Stimulated activated CD4-positive, alpha-beta T cell treated with anti-CD3 and anti-CD28 coated beads, Interleukin-4, amount 100 ng/mL, for 4 hours (primary cell): ENCODE measurements at regions not wholly inside any gene's neighbourhood (a gene's known extent, or its start where the extent isn't known, plus 50 kb on each side); places are given as distances from the start of the nearest gene placed in this dataset.

Experiments used
- DNase-seq, 2 experiments: peaks; one replicate each; pipeline ENCODE4 v3.0.0-alpha.2; 2020

- DNase-seq: peak; percentile 12 to 50
Observed at GRCh38 chr19:29263305-29264135, 50.6 kb upstream of the UQCRFS1 start.

DNA sequence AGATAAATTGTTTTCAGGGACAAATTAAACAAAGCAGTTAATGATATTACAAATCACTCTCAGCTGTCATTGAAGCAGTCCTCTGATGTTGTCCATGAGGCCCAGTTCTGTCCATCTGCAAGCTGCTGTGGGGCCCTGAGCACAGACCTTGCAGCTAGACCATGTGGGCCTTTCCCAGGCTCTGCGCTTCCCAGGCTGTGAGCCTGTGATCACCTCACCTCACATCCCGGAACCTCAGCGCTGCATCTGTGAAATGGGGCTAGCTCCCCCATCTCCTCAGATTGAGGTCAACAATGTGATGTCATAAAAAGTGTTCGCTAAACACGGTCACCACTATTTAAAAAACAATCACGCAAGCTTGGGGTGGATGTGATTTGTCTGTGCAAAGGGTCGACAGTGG is 51.9 kb upstream of the UQCRFS1 start:
- no peak for DNase-seq

GRCh38 chr19:29265436-29265835 is 52.5 kb upstream of the UQCRFS1 start:
- DNase-seq: no peak

DNA sequence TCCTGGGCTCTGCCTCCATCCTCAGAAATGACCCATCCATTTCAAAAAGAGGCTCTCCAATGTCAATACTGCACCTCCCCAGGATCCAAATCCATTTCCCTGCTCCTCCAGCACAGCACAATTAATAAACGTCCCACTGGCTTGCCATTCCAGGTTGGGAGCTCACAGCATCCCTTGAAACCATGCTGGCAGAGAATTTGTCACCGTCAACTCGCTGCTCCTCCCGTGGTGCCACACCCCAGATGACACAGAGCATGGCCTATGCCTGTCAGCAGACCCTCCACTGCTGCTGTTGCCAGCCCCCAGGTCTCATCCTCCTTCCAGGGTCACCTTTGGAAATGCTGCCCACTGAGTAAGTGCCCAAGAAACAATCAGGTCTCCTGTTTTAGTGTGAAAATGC is 53.0 kb upstream of the UQCRFS1 start:
- no peak for DNase-seq

- DNase-seq: no peak
Observed at GRCh38 chr19:29266603-29267002, 53.7 kb upstream of the UQCRFS1 start.

GRCh38 chr19:29267701-29268100 is 54.8 kb upstream of the UQCRFS1 start:
- DNase-seq: no peak

- no peak for DNase-seq
Observed at GRCh38 chr19:29268103-29268502, 55.2 kb upstream of the UQCRFS1 start.

GRCh38 chr19:29268721-29269393 is 55.9 kb upstream of the UQCRFS1 start:
- no peak for DNase-seq

DNA sequence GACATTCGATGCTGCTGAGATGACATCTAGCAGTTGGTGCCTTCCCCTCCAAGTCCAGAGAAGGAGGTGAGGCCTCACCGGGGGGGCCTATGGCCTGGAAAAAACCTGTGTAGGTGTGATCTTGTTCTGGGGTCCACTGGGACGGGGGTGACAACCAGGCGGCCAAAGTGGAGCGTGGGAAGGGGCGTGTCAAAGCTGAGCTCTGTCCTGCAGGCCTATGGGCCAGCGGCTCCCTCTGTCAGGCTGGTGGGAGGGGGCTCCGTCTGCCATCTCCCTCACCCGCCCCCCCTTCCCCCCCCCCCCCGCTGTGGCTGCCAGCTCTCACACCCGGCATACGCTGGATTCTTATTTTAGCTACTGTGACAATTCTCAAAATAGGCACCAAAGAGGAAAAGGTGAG is 56.7 kb upstream of the UQCRFS1 start:
- DNase-seq: no peak

- no peak for DNase-seq
Observed at GRCh38 chr19:29271341-29271740, 58.4 kb upstream of the UQCRFS1 start.

GRCh38 chr19:29271911-29272310 is 59.0 kb upstream of the UQCRFS1 start:
- DNase-seq: no peak

- DNase-seq: no peak
Observed at GRCh38 chr19:29273000-29273640, 60.2 kb upstream of the UQCRFS1 start.

DNA sequence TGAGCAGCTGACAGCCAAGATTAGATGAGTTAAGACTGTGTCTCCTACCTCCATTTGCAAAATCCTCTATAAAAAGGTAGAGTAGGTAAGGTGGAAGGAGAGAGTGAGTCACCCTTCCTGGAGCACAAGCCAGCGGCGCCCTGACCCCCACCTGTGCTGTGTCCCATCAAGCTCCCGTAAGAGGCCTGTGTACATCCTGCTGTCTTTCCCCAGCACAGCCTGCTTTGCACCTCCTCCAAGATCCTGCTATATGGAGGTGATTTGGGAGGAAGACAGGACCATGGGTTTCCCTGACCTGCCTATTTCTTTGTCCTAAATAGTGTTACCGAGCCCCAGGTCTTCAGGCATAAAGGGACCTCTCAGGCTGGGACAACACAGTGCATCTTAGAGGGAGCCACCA is 62.3 kb upstream of the UQCRFS1 start:
- no peak for DNase-seq

GRCh38 chr19:29277102-29277501 is 64.2 kb upstream of the UQCRFS1 start:
- DNase-seq: peak in 1 of 2 experiments; percentile 24

DNA sequence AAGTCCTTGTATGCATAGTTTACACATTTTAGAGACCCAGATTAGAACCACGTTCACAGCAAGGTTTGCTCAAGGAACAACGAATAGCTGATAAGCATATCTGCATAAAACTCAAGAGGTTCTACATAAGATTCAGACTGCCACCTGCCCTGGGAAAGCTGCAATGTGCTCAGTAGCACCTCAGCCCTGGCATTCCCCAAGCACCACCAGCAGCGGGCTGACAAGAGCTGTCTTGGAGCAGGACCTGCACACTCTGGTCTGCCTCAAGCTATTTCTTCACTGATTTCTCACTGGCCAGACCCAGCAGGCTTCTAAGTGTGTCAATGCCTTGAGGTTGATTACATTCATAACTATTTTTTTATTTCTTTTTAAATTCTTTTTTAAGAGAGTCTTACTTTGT is 65.8 kb upstream of the UQCRFS1 start:
- no peak for DNase-seq

DNA sequence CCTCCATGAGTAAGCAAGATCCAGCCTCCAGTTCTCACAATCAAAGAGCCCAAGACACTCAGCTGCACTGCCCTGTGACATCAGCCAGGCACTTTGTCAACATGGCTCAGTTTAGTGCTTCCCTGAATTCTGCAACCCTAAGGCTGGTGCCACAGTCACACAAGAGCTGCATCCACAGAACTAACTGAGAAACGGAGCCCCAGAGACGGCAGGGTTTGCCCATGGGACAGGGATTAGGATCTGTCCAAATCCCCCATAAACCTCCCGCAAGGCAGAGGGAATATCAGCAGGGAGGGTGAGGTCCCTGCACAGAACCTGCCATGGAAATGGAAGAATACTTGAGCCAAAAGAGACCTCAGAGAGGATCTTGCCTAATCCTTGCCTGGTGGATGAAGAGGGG is 70.4 kb upstream of the UQCRFS1 start:
- no peak for DNase-seq

- no peak for DNase-seq
Observed at GRCh38 chr19:29285187-29285687, 72.3 kb upstream of the UQCRFS1 start.

DNA sequence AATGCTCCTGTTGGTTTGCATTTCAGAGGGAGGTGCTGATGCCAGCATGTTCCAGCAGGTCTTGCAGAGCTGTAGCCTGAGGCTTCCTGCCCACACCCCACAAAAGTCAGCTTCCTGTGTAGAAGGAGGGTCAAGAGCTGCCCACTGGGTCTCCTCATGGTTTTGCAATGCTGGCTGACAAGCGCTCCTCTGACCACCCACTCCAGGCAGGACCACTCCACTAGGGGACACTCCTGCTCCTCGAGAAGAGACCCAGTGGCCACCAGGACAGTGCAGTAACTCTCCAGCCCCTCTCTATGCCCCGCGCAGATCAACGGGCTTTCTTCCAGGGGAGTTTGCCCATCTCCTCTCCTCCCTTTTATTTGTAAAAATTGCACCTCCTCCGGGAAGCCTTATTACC is 72.9 kb upstream of the UQCRFS1 start:
- no peak for DNase-seq

DNA sequence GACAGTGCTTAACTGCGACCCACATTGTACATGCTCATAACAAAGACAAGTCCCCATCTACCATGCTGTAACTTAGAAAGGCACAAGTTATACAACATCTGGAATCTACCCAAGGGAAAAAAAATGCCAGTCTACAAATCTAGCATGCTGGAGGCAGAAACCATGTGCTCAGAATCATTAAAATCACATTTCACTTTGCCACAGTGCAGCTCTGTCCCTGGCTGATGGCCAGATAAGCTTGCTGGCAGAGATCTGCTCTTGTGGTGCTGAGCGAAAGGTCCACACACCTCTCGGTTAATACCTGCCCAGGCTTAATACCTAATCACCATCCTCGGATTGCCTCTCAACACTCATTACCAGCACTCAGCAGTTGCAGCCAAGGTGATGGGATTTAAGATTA is 74.1 kb upstream of the UQCRFS1 start:
- DNase-seq: no peak

DNA sequence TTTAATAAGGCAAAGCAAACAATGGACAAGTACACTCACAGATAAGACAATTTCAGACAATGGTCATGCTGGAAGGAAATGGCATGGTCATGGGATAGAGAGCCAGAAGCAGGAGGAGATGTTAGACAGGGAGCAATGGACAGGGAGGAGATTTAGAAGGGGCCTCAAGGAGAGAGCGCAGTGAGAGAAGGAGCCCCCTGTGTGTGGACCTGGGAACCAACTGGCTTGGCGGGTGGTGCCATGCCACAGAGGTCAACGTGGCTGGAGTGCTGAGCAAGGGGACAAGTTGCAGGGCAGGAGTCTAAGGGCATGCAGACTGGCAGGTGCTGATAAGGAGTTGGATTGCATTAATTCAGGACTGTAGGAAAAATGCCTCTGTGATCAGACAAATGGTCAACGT is 75.3 kb upstream of the UQCRFS1 start:
- no peak for DNase-seq

DNA sequence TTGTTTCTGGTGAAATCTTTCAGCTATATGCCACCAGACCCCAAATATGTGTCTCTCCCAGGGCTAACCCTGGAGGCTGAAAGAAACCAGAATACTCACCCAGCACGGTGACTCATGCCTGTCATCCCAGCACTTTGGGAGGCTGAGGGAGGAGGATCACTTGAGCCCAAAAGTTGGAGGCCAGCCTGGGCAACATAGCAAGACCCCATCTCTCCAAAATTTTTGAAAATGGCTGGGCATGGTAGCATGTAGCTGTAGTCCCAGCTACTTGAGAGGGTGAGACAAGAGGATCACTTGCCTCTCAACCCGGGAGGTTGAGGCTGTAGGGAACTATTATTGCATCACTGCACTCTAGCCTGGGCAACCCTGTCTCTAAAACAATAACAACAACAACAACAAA is 76.1 kb upstream of the UQCRFS1 start:
- no peak for DNase-seq

GRCh38 chr19:29290853-29291252 is 77.9 kb upstream of the UQCRFS1 start:
- no peak for DNase-seq

GRCh38 chr19:29292153-29292552 is 79.2 kb upstream of the UQCRFS1 start:
- no peak for DNase-seq

DNA sequence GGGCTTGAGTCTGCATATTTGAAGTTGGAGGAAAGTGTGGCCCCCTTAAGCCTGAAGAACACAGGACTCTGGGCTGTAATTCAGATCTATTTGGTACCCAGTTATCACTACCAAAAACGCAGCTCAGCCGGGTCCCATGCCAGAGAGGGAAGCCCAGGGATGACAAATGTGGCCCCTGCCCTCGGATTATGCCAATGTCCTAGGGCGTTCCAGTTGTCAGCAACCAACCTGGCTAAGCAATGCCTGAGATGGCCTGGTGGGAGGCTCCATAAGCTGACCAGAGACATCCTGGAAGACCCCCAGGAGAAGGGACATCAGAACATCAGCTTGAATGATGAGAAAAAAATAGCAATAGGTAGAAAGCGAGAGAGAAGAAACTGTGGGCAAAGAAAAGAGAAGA is 79.6 kb upstream of the UQCRFS1 start:
- no peak for DNase-seq
